ENCODE measurements at regions not wholly inside any gene's neighbourhood (a gene's known extent, or its start where the extent isn't known, plus 50 kb on each side); places are given as distances from the start of the nearest gene placed in this dataset.

DNA sequence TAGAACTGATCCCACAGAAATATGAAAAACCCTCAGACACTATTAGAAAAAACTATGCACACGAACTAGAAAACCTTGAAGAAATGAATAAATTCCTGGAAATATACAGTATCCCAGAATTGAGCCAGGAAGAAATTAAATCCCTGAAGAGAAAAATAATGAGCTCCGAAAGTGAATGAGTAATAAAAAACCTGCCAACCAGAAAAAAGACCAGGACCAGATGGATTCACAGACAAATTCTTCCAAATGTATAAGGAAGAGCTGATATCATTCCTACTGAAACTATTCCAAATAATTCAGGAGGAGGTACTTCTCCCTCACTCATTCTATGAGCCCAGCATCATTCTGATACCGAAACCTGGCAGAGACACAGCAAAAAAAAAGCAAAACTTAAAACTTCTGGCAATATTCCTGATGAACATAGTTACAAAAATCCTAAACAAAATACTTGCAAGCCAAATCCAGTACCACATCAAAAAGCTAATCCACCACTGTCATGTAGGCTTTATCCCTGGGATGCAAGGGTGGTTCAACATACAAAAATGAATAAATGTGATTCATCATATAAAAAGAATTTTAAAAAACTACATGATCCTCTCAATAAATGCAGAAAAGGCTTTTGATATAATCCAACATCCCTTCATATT lies 1397.6 kb upstream of the DDX18 start:
- no peak overlapping the region for H2AFZ ChIP-seq (ENCODE audit: insufficient read depth, low read depth, low read length, poor library complexity, severe bottlenecking)
- no peak overlapping the region for H3K27ac ChIP-seq (ENCODE audit: low read depth in 1 of 2, low read length in 2 of 2)
- H3K4me2 ChIP-seq (replicated peaks; ENCODE audit: extremely low read depth, low read length, poor library complexity, severe bottlenecking), result no peak overlapping the region
- peaks cover 10 to 25% of the 10 kb centered on the region in 2 donors for H3K9me3 ChIP-seq (replicated peaks in 1 of 2; ENCODE audit: control insufficient read depth in 1 of 2, insufficient read depth in 1 of 2, low read length in 2 of 2)
- no CpG with 5 or more reads among the region's 3 CpGs for WGBS (ENCODE audit: insufficient coverage)
- H3K36me3 Mint-ChIP-seq, result no peaks in the 10 kb centered on the region
- H3K4me1 ChIP-seq (ENCODE audit: control insufficient read depth in 1 of 2, insufficient read depth in 2 of 2, low read length in 2 of 2), result no peaks in the 10 kb centered on the region
- no peaks in the 10 kb centered on the region for H4K20me1 ChIP-seq (ENCODE audit: insufficient read depth, low read length)
- DNase-seq, result no peak
- intact Hi-C loops (cut with micrococcal nuclease), result no loop called here
- H3K79me2 ChIP-seq (ENCODE audit: insufficient read depth, low read length), result no peaks in the 10 kb centered on the region
- H3K9me3 Mint-ChIP-seq, result peaks cover 2 to 21% (median 10%) of the 10 kb centered on the region in 7 donors
- no peaks in the 10 kb centered on the region for H3K4me1 Mint-ChIP-seq
- no peaks in the 10 kb centered on the region for H3K36me3 ChIP-seq (replicated peaks in 1 of 2; ENCODE audit: control insufficient read depth in 1 of 2, insufficient read depth in 2 of 2, low read length in 2 of 2)
- TF ChIP-seq, protein P1, sequence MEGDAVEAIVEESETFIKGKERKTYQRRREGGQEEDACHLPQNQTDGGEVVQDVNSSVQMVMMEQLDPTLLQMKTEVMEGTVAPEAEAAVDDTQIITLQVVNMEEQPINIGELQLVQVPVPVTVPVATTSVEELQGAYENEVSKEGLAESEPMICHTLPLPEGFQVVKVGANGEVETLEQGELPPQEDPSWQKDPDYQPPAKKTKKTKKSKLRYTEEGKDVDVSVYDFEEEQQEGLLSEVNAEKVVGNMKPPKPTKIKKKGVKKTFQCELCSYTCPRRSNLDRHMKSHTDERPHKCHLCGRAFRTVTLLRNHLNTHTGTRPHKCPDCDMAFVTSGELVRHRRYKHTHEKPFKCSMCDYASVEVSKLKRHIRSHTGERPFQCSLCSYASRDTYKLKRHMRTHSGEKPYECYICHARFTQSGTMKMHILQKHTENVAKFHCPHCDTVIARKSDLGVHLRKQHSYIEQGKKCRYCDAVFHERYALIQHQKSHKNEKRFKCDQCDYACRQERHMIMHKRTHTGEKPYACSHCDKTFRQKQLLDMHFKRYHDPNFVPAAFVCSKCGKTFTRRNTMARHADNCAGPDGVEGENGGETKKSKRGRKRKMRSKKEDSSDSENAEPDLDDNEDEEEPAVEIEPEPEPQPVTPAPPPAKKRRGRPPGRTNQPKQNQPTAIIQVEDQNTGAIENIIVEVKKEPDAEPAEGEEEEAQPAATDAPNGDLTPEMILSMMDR (IDR thresholded peaks at IDR 0.05), result no peak
- no peak overlapping the region for H3K4me3 ChIP-seq (replicated peaks in 1 of 3; ENCODE audit: low read depth in 2 of 3, low read length in 3 of 3)
- H3K27me3 ChIP-seq (ENCODE audit: control insufficient read depth in 2 of 2, insufficient read depth in 2 of 2, low read length in 2 of 2), result no peaks in the 10 kb centered on the region
- H3K27me3 Mint-ChIP-seq (ENCODE audit: low read depth in 3 of 3), result no peaks in the 10 kb centered on the region
- H3K9ac ChIP-seq (ENCODE audit: insufficient read depth, low read length, poor library complexity, severe bottlenecking), result no peak overlapping the region
- H3K4me3 Mint-ChIP-seq, result no peak overlapping the region
- no peak overlapping the region for H3K27ac Mint-ChIP-seq

DNA sequence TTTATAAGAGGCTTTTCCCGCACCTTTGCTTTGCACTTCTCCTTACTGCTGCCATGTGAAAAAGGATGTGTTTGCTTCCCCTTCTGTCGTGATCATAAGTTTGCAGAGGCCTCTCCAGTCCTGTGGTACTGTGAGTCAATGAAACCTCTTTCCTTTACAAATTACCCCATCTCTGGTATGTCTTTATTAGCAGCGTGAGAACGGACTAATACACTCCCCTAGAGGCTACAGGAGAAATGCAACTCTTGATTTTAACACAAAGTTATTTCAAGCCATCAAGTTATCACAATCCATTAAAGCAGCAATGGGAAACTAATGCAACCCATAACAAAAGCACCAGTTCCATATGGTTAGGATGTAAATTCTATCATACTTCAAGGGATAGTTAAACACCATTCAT lies 1378.8 kb upstream of the DDX18 start:
- intact Hi-C loops (cut with micrococcal nuclease), result no loop called here
- TF ChIP-seq, protein P1 (IDR thresholded peaks at IDR 0.05), result no peak

More for the DNA sequence above, 1378.8 kb upstream of the DDX18 start:
- Histone ChIP-seq H3K9ac (ENCODE audit: insufficient read depth, low read length, poor library complexity, severe bottlenecking) (no peak overlapping the region), H3K4me3 (replicated peaks in 1 of 3; ENCODE audit: low read depth in 2 of 3, low read length in 3 of 3) (no peak overlapping the region), H2AFZ (ENCODE audit: insufficient read depth, low read depth, low read length, poor library complexity, severe bottlenecking) (no peak overlapping the region), H3K9me3 (replicated peaks in 1 of 2; ENCODE audit: control insufficient read depth in 1 of 2, insufficient read depth in 1 of 2, low read length in 2 of 2) (peaks cover 0 to 8% of the 10 kb centered on the region in 2 donors), H3K27ac (ENCODE audit: low read depth in 1 of 2, low read length in 2 of 2) (no peak overlapping the region), H3K4me1 (ENCODE audit: control insufficient read depth in 1 of 2, insufficient read depth in 2 of 2, low read length in 2 of 2) (no peaks in the 10 kb centered on the region), H3K79me2 (ENCODE audit: insufficient read depth, low read length) (no peaks in the 10 kb centered on the region), H3K36me3 (replicated peaks in 1 of 2; ENCODE audit: control insufficient read depth in 1 of 2, insufficient read depth in 2 of 2, low read length in 2 of 2) (no peaks in the 10 kb centered on the region), H3K4me2 (replicated peaks; ENCODE audit: extremely low read depth, low read length, poor library complexity, severe bottlenecking) (no peak overlapping the region), H4K20me1 (ENCODE audit: insufficient read depth, low read length) (no peaks in the 10 kb centered on the region), H3K27me3 (ENCODE audit: control insufficient read depth in 2 of 2, insufficient read depth in 2 of 2, low read length in 2 of 2) (no peaks in the 10 kb centered on the region)
- Mint-ChIP-seq H3K36me3 (no peaks in the 10 kb centered on the region), H3K27me3 (ENCODE audit: low read depth in 3 of 3) (no peaks in the 10 kb centered on the region), H3K9me3 (peaks cover 3 to 13% (median 5%) of the 10 kb centered on the region in 7 donors), H3K4me3 (no peak overlapping the region), H3K4me1 (no peaks in the 10 kb centered on the region), H3K27ac (no peak overlapping the region)
- DNase-seq, result no peak
- 33% methylated on average over 1 of the region's 4 CpGs for WGBS (ENCODE audit: insufficient coverage)
